AG10803 (cell line): ENCODE measurements at regions not wholly inside any gene's neighbourhood (a gene's known extent, or its start where the extent isn't known, plus 50 kb on each side); places are given as distances from the start of the nearest gene placed in this dataset.

Experiments
- DNase-seq: peaks from one replicate; pipeline ENCODE4 v3.0.0; 2010; ENCODE audit warnings: low read depth
- H3K4me3 ChIP-seq: 2 replicates; pipeline ENCODE4 v1.5.1; 2011; ENCODE audit warnings: mild to moderate bottlenecking, low read length, control low read depth
- CTCF ChIP-seq: conservative IDR thresholded peaks from 2 replicates; pipeline ENCODE4 v1.5.1; 2011; ENCODE audit warnings: mild to moderate bottlenecking, low read length, control low read depth, inconsistent platforms

- no peak for DNase-seq
- H3K4me3 ChIP-seq = no peak overlapping the region
- no peak for TF ChIP-seq CTCF
Observed at GRCh38 chr4:41878991-41879491, 56.2 kb upstream of the TMEM33 start.

GRCh38 chr4:41878170-41878969 is 56.9 kb upstream of the TMEM33 start:
- no peak for TF ChIP-seq CTCF
- DNase-seq = no peak
- H3K4me3 ChIP-seq = no peak overlapping the region

- DNase-seq = no peak
- no peak overlapping the region for H3K4me3 ChIP-seq
- no peak for TF ChIP-seq CTCF
Observed at GRCh38 chr4:41877020-41877796, 58.0 kb upstream of the TMEM33 start.

GRCh38 chr4:41874873-41875272 is 60.4 kb upstream of the TMEM33 start:
- no peak for DNase-seq
- H3K4me3 ChIP-seq = no peak overlapping the region
- no peak for TF ChIP-seq CTCF

- DNase-seq = no peak
- H3K4me3 ChIP-seq = no peak overlapping the region
Observed at GRCh38 chr4:41874398-41874797, 60.8 kb upstream of the TMEM33 start.

More at GRCh38 chr4:41874398-41874797, 60.8 kb upstream of the TMEM33 start:
- no peak for TF ChIP-seq CTCF
